ENCODE measurements at regions not wholly inside any gene's neighbourhood (a gene's known extent, or its start where the extent isn't known, plus 50 kb on each side); places are given as distances from the start of the nearest gene placed in this dataset.
A peak's percentile ranks its signal among the peaks of the same experiment; 100 is the strongest.
"Not testable (repeated sequence)": the region's sequence is repeated elsewhere in the genome, so short reads cannot be mapped to it uniquely, and the experiment has no call there.

- DNase-seq: no peak
- in situ Hi-C loops (cut with MboI; ENCODE audit: low pct_unique_long_range_greater_than_20kb, low sequenced_read_pairs): no loop called here
These were observed 126.5 kb upstream of the WDFY3 start for GRCh38 chr4:85092943-85093342.

- in situ Hi-C loops (cut with MboI; ENCODE audit: low pct_unique_long_range_greater_than_20kb, low sequenced_read_pairs): no loop called here
- no peak for DNase-seq
These were observed 128.2 kb upstream of the WDFY3 start for GRCh38 chr4:85094735-85095134.

GRCh38 chr4:85102606-85103005, 136.1 kb upstream of the WDFY3 start:
- DNase-seq: no peak
- in situ Hi-C loops (cut with MboI; ENCODE audit: low pct_unique_long_range_greater_than_20kb, low sequenced_read_pairs): no loop called here

GRCh38 chr4:85106166-85106565, 139.7 kb upstream of the WDFY3 start:
- in situ Hi-C loops (cut with MboI; ENCODE audit: low pct_unique_long_range_greater_than_20kb, low sequenced_read_pairs): no loop called here
- no peak for DNase-seq

GRCh38 chr4:85106805-85107336, 140.4 kb upstream of the WDFY3 start:
- in situ Hi-C loops (cut with MboI; ENCODE audit: low pct_unique_long_range_greater_than_20kb, low sequenced_read_pairs): no loop called here
- DNase-seq: no peak

- in situ Hi-C loops (cut with MboI; ENCODE audit: low pct_unique_long_range_greater_than_20kb, low sequenced_read_pairs): no loop called here
- no peak for DNase-seq
These were observed 141.1 kb upstream of the WDFY3 start for GRCh38 chr4:85107553-85107952.

GRCh38 chr4:85113706-85114105, 147.2 kb upstream of the WDFY3 start:
- no peak for DNase-seq
- in situ Hi-C loops (cut with MboI; ENCODE audit: low pct_unique_long_range_greater_than_20kb, low sequenced_read_pairs): no loop called here

GRCh38 chr4:85114526-85114925, 148.0 kb upstream of the WDFY3 start:
- no peak for DNase-seq
- in situ Hi-C loops (cut with MboI; ENCODE audit: low pct_unique_long_range_greater_than_20kb, low sequenced_read_pairs): no loop called here

GRCh38 chr4:85116008-85116407, 149.5 kb upstream of the WDFY3 start:
- in situ Hi-C loops (cut with MboI; ENCODE audit: low pct_unique_long_range_greater_than_20kb, low sequenced_read_pairs): no loop called here
- no peak for DNase-seq

GRCh38 chr4:85125688-85126087, 159.2 kb upstream of the WDFY3 start:
- no peak for DNase-seq
- in situ Hi-C loops (cut with MboI; ENCODE audit: low pct_unique_long_range_greater_than_20kb, low sequenced_read_pairs): no loop called here

GRCh38 chr4:85126991-85127591, 160.6 kb upstream of the WDFY3 start:
- in situ Hi-C loops (cut with MboI; ENCODE audit: low pct_unique_long_range_greater_than_20kb, low sequenced_read_pairs): no loop called here
- no peak for DNase-seq

GRCh38 chr4:85127653-85128052, 161.2 kb upstream of the WDFY3 start:
- in situ Hi-C loops (cut with MboI; ENCODE audit: low pct_unique_long_range_greater_than_20kb, low sequenced_read_pairs): no loop called here
- peak; percentile 43 for DNase-seq

GRCh38 chr4:85128246-85129204, 162.0 kb upstream of the WDFY3 start:
- in situ Hi-C loops (cut with MboI; ENCODE audit: low pct_unique_long_range_greater_than_20kb, low sequenced_read_pairs): no loop called here
- DNase-seq: no peak

- DNase-seq; in situ Hi-C loops (cut with MboI; ENCODE audit: low pct_unique_long_range_greater_than_20kb, low sequenced_read_pairs): not testable (repeated sequence)
These were observed 163.1 kb upstream of the WDFY3 start for GRCh38 chr4:85129354-85130125.

GRCh38 chr4:85132117-85132516, 165.6 kb upstream of the WDFY3 start:
- no peak for DNase-seq
- in situ Hi-C loops (cut with MboI; ENCODE audit: low pct_unique_long_range_greater_than_20kb, low sequenced_read_pairs): no loop called here

- in situ Hi-C loops (cut with MboI; ENCODE audit: low pct_unique_long_range_greater_than_20kb, low sequenced_read_pairs): no loop called here
These were observed 166.1 kb upstream of the WDFY3 start for GRCh38 chr4:85132570-85132969.

GRCh38 chr4:85139749-85140148, 173.3 kb upstream of the WDFY3 start:
- DNase-seq; in situ Hi-C loops (cut with MboI; ENCODE audit: low pct_unique_long_range_greater_than_20kb, low sequenced_read_pairs): not testable (repeated sequence)

More at GRCh38 chr4:85132570-85132969, 166.1 kb upstream of the WDFY3 start:
- DNase-seq: no peak

- no peak for DNase-seq
These were observed 176.0 kb upstream of the WDFY3 start for GRCh38 chr4:85142451-85142850.

GRCh38 chr4:85147481-85148076, 181.1 kb upstream of the WDFY3 start:
- peak; percentile 63 for DNase-seq
- in situ Hi-C loops (cut with MboI; ENCODE audit: low pct_unique_long_range_greater_than_20kb, low sequenced_read_pairs): no loop called here

More at GRCh38 chr4:85142451-85142850, 176.0 kb upstream of the WDFY3 start:
- in situ Hi-C loops (cut with MboI; ENCODE audit: low pct_unique_long_range_greater_than_20kb, low sequenced_read_pairs): no loop called here

Data from KBM-7 (cell line).